Testis (tissue), 2 donors: ENCODE measurements at regions not wholly inside any gene's neighbourhood (a gene's known extent, or its start where the extent isn't known, plus 50 kb on each side); places are given as distances from the start of the nearest gene placed in this dataset.

ENCODE experiments used
- CTCF ChIP-seq, 3 experiments: fragments of 450-650 bp in 2 of 3; fragments of 200-600 bp in 1 of 3; sonication (generic) in 1 of 3; IDR thresholded peaks; one replicate each; pipeline ENCODE4 v1.5.1; 2016 to 2019; ENCODE audit warnings: antibody characterized with exemption in 3 of 3, mild to moderate bottlenecking in 2 of 3, moderate library complexity in 1 of 3
- POLR2A ChIP-seq: fragments of 450-650 bp; IDR thresholded peaks from one replicate; pipeline ENCODE4 v1.6.1; 2017; ENCODE audit warnings: antibody characterized with exemption, mild to moderate bottlenecking, moderate library complexity

- TF ChIP-seq CTCF (IDR thresholded peaks at IDR 0.05) (no peak), POLR2A (no peak)
Observed at GRCh38 chr14:98665007-98665406, 607.0 kb downstream of the BCL11B start.
